NT2/D1 (cell line): ENCODE measurements at regions not wholly inside any gene's neighbourhood (a gene's known extent, or its start where the extent isn't known, plus 50 kb on each side); places are given as distances from the start of the nearest gene placed in this dataset.
"Not testable (repeated sequence)": the region's sequence is repeated elsewhere in the genome, so short reads cannot be mapped to it uniquely, and the experiment has no call there.

Experiments used
- DNase-seq: peaks from one replicate; pipeline ENCODE4 v3.0.0-alpha.2; 2011; ENCODE audit warnings: low read depth, low spot score
- H3K27me3 ChIP-seq: 2 replicates; pipeline ENCODE4 v1.6.0; 2011; ENCODE audit warnings: mild to moderate bottlenecking; ENCODE audit not compliant: insufficient read length, insufficient read depth
- H3K36me3 ChIP-seq: 2 replicates; pipeline ENCODE4 v1.6.1; 2011; ENCODE audit warnings: mild to moderate bottlenecking, low read length, mixed read lengths; ENCODE audit not compliant: insufficient read depth, insufficient read length
- H3K4me1 ChIP-seq: 2 replicates; pipeline ENCODE4 v1.5.1; 2011; ENCODE audit not compliant: insufficient read depth, insufficient read length
- H3K4me3 ChIP-seq: 2 replicates; pipeline ENCODE4 v1.5.1; 2011; ENCODE audit warnings: low read depth; ENCODE audit not compliant: insufficient read length
- H3K9ac ChIP-seq: 2 replicates; pipeline ENCODE4 v1.6.0; 2011; ENCODE audit warnings: low read depth; ENCODE audit not compliant: insufficient read length
- H3K9me3 ChIP-seq: 2 replicates; pipeline ENCODE4 v1.5.1; 2011; ENCODE audit warnings: mild to moderate bottlenecking, low read length; ENCODE audit not compliant: insufficient read depth
- SUZ12 ChIP-seq: IDR thresholded peaks from 2 replicates; pipeline ENCODE4 v1.6.1; 2011; ENCODE audit not compliant: insufficient read length, insufficient read depth; ENCODE audit errors: extremely low read depth
- YY1 ChIP-seq: IDR thresholded peaks from 2 replicates; pipeline ENCODE4 v1.6.1; 2011; ENCODE audit not compliant: insufficient read length, insufficient read depth
- ZNF274 ChIP-seq: IDR thresholded peaks from 2 replicates; pipeline ENCODE4 v1.6.1; 2011; ENCODE audit warnings: mild to moderate bottlenecking, low read depth, low read length

GRCh38 chr17:79560527-79560926, 50.3 kb downstream of the RBFOX3 start:
- Histone ChIP-seq H3K4me1 (peaks cover 4% of the 10 kb centered on the region), H3K4me3 (no peak overlapping the region), H3K9ac (no peak overlapping the region), H3K9me3 (0 out of 2 replicates have a peak, but pooled peaks cover 2% of the 10 kb centered on the region), H3K36me3 (no peaks in the 10 kb centered on the region), H3K27me3 (no peaks in the 10 kb centered on the region)
- TF ChIP-seq SUZ12 (no peak), YY1 (no peak), ZNF274 (no peak)
- DNase-seq: no peak

- H3K36me3 ChIP-seq: no peaks in the 10 kb centered on the region
- H3K4me3 ChIP-seq: no peak overlapping the region
- H3K9ac ChIP-seq: no peak overlapping the region
- no peak for DNase-seq
- H3K4me1 ChIP-seq: peaks cover 4% of the 10 kb centered on the region
- H3K27me3 ChIP-seq: no peaks in the 10 kb centered on the region
- TF ChIP-seq SUZ12 (no peak), ZNF274 (no peak), YY1 (no peak)
- 0 out of 2 replicates have a peak, but pooled peaks cover 3% of the 10 kb centered on the region for H3K9me3 ChIP-seq
These were observed 51.6 kb downstream of the RBFOX3 start for GRCh38 chr17:79559111-79559887.

GRCh38 chr17:79558091-79558900, 52.6 kb downstream of the RBFOX3 start:
- no peak overlapping the region for H3K9ac ChIP-seq
- no peak for DNase-seq
- H3K9me3 ChIP-seq: 0 out of 2 replicates have a peak, but pooled peaks cover 3% of the 10 kb centered on the region
- H3K36me3 ChIP-seq: no peaks in the 10 kb centered on the region
- H3K27me3 ChIP-seq: no peaks in the 10 kb centered on the region
- TF ChIP-seq ZNF274: no peak
- TF ChIP-seq SUZ12: no peak
- no peak for TF ChIP-seq YY1
- H3K4me3 ChIP-seq: no peak overlapping the region
- H3K4me1 ChIP-seq: peaks cover 4% of the 10 kb centered on the region

- H3K4me1 ChIP-seq: no peaks in the 10 kb centered on the region
These were observed 53.4 kb downstream of the RBFOX3 start for GRCh38 chr17:79557276-79558090.

GRCh38 chr17:79556271-79556670, 54.6 kb downstream of the RBFOX3 start:
- TF ChIP-seq ZNF274: no peak
- TF ChIP-seq SUZ12: no peak
- TF ChIP-seq YY1: no peak
- no peak for DNase-seq
- no peak overlapping the region for H3K4me3 ChIP-seq
- no peaks in the 10 kb centered on the region for H3K36me3 ChIP-seq
- no peak overlapping the region for H3K9ac ChIP-seq
- H3K4me1 ChIP-seq: no peaks in the 10 kb centered on the region
- H3K9me3 ChIP-seq: 0 out of 2 replicates have a peak, but pooled peaks cover 8% of the 10 kb centered on the region
- H3K27me3 ChIP-seq: peaks cover 3% of the 10 kb centered on the region

More at GRCh38 chr17:79557276-79558090, 53.4 kb downstream of the RBFOX3 start:
- Histone ChIP-seq H3K9me3 (0 out of 2 replicates have a peak, but pooled peaks cover 3% of the 10 kb centered on the region), H3K27me3 (no peaks in the 10 kb centered on the region), H3K9ac (no peak overlapping the region), H3K4me3 (no peak overlapping the region), H3K36me3 (no peaks in the 10 kb centered on the region)
- TF ChIP-seq YY1 (no peak), SUZ12 (no peak), ZNF274 (no peak)
- no peak for DNase-seq

GRCh38 chr17:79555543-79555942, 55.3 kb downstream of the RBFOX3 start:
- Histone ChIP-seq H3K27me3 (peaks cover 3% of the 10 kb centered on the region), H3K4me1 (no peaks in the 10 kb centered on the region), H3K36me3 (no peaks in the 10 kb centered on the region), H3K4me3 (no peak overlapping the region), H3K9me3 (0 out of 2 replicates have a peak, but pooled peaks cover 8% of the 10 kb centered on the region), H3K9ac (no peak overlapping the region)
- DNase-seq: no peak
- TF ChIP-seq ZNF274 (no peak), SUZ12 (no peak), YY1 (no peak)

- H3K27me3 ChIP-seq, H3K9me3 ChIP-seq, H3K4me3 ChIP-seq, DNase-seq, H3K4me1 ChIP-seq, H3K9ac ChIP-seq, H3K36me3 ChIP-seq: not testable (repeated sequence)
These were observed 56.5 kb downstream of the RBFOX3 start for GRCh38 chr17:79554346-79554745.
